CD4-positive, alpha-beta T cell treated with Interferon alpha-2 for 1 hour (primary cell): ENCODE measurements at regions not wholly inside any gene's neighbourhood (a gene's known extent, or its start where the extent isn't known, plus 50 kb on each side); places are given as distances from the start of the nearest gene placed in this dataset.

Experiments used
- DNase-seq, 2 donors: peaks; one replicate each; pipeline ENCODE4 v3.0.0-alpha.2; 2020 to 2022

DNA sequence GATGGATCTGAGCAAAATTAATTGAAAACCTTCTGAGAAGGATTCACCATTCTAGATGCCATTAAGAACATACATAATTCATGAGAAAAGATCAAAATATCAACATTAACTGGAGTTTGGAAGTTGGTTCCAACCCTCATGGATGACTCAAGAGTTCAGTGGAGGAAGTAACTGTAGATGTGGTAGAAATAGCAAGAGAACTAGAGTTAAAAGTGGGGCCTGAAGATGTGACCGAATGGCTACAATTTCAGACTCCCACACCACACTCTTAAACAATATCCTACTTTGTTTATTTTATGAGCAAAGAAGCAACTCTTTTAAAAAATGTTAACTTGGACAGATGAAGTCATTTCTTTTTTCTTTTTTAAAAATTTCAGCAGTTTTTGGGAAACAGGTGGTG lies 354.3 kb downstream of the KLF12 start:
- no peak for DNase-seq

- no peak for DNase-seq
Observed at GRCh38 chr13:73778242-73778864, 355.9 kb downstream of the KLF12 start.

DNA sequence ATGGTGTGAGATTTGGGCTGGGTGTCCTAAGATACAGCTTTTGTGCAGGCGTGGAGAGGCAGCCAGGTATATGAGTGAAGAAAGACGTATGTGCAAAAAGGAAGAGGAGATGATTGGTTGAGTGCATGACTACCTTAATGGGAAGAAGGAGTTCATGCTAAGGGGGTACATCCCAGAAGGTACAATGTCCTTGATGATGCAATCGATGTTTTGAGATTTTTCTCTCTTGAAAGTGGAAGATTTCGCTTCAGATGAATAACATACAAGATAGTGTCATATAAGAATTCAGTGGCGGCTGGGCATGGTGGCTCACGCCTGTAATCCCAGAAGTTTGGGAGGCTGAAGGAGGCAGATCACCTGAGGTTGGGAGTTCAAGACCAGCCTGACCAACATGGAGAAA lies 357.1 kb downstream of the KLF12 start:
- no peak for DNase-seq

GRCh38 chr13:73776151-73776785 lies 357.9 kb downstream of the KLF12 start:
- DNase-seq = no peak

- DNase-seq = no peak
Observed at GRCh38 chr13:73773168-73773549, 361.0 kb downstream of the KLF12 start.

- no peak for DNase-seq
Observed at GRCh38 chr13:73772449-73773167, 361.6 kb downstream of the KLF12 start.

GRCh38 chr13:73767747-73768315 lies 366.4 kb downstream of the KLF12 start:
- DNase-seq = peak; percentile 11 to 58

GRCh38 chr13:73767191-73767741 lies 366.9 kb downstream of the KLF12 start:
- peak in 1 of 2 donors; percentile 45 for DNase-seq

- peak; percentile 84 to 87 for DNase-seq
Observed at GRCh38 chr13:73765651-73766384, 368.4 kb downstream of the KLF12 start.

- DNase-seq = no peak
Observed at GRCh38 chr13:73759434-73759833, 374.8 kb downstream of the KLF12 start.

DNA sequence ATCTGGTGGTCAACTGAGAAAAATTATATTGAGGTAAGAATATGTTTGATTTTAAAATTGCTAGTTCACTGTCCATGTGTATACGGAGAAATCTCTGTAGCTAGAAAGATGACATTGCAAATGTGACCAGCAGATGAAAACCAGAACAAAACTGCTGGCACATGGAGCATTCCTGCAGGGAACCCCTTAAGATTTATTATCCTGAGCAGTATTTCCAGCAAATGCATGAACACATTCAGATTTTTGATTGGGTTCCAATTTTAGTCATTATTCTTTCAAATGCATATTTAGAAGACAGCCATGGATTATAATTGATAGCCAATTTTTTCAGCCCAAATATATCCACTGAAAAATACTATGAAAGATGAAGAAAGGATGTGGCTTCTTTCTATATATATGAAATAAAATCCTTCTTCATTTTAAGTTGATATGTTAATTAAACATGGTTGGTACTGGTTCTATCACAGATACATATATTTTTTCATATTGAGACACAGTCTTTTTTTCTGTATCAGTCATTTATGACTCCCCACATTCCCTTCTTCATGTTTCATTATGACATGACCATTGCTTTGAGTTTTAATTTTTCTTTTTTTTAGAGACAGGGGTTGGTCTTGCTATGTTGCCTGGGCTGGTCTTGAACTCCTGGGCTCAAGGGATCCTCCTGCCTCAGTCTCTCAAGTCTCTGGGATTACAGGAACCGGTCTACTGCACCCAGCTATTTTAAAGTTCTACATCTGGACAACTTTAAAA lies 376.5 kb downstream of the KLF12 start:
- DNase-seq = no peak

GRCh38 chr13:73754727-73755292 lies 379.4 kb downstream of the KLF12 start:
- DNase-seq = peak; percentile 10 to 76

DNA sequence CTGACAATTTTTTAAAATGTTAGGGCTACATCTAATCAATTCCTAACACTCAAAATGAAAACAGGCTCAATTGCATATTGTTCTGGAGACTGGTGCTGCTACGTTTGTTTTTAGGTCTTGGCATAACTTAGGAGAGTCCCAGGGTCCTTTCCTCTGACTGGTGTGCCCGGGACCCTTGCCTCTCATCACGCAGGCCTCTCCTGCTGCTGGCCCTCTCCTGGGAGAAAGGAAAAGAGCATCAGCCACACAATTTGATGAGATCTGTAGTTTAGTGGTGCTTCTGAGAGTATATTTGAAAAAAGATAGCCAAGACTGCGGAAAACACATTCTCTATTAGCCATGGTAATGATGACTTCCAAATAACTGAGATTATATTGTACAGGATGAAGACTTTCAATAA lies 380.0 kb downstream of the KLF12 start:
- no peak for DNase-seq

DNA sequence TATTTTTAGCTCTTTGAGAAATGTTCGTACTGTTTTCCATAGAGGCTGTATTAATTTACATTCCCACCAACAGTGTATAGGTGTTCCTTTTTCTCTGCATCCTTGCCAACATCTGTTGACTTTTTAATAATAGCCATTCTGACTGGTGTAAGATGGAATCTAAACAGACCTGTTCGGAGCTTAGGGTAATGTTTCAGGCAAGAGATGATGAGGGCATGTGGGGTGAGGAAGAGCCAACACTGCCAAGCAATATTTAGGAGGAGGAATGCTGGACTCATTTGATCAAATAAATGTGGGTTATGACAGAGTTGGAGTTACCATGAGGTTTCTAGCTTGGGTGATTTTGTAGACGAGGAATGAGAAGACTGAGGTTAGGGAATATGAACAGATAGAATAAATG lies 382.9 kb downstream of the KLF12 start:
- DNase-seq = no peak

DNA sequence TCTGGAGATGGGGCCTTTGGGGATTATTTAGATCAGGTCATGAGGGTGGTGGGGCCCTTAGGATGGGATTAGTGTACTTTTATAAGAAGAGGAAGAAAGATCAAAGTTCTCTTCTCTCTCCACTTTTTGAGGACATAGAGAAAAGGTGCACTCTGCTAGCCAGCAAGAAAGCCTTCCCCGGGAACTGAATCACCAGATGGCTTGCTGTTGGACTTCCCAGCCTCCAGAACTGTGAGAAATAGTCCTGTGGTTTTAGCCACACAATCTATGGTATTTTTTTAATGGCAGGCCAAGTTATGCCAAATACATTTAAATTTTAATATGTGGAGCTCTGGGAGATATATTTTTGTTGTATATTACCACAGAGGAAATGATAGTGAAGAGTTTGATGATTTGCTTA lies 385.8 kb downstream of the KLF12 start:
- DNase-seq = no peak

DNA sequence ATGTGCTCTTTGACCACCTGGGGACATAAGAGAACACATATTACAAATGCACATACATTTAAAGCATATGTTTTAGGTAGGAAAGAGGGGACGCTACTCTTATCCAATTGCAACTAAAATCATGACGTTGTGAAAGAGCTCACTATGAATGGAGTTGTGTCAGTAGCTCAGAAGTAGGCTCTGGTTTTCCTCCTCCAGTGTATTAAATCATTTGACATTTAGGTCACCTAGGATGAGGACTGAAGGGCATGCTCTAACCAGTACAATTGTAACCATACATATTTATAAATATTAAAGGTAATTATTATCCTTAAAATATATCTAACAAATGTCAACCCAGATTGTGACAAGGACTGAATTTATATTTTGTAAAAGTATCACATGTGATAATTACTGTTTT lies 389.0 kb downstream of the KLF12 start:
- no peak for DNase-seq

GRCh38 chr13:73742982-73743381 lies 391.2 kb downstream of the KLF12 start:
- DNase-seq = no peak

DNA sequence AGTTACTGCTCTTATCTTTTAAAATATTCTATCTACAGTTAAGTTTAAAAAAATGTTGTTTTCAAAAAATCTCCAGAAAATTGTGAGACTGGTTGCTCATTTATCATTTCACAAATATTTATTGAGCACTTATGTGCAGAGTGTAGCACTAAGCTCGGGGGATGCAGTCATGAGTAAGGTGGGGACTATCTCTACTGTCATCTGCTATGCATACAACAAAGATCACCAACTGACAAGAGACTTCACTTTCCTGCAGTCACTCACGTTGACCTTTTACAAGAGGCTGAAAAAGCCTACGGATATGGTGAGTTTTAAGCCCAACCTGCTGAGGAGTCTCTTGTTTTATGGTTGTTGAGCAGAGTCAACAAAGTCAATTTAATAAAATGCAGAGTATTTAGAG lies 392.5 kb downstream of the KLF12 start:
- DNase-seq = no peak

DNA sequence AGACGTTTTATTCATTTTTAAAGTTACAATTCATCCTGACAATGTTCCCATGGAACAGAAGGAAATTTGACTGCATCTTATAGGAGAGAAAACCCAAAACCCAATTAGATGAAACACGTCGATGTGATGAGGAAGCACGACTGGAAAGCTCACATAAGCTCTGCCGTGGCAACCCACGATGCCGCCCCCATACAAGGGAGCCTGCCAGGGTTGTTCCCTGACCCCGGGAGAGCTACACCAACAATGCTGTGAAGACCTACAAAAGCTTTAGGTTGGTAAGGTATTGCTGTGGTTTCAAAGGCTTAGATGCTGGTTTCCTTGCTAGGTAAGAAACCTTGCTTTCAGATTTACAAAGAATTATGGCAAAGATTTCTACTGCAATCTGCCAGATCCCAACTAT lies 393.1 kb downstream of the KLF12 start:
- no peak for DNase-seq

DNA sequence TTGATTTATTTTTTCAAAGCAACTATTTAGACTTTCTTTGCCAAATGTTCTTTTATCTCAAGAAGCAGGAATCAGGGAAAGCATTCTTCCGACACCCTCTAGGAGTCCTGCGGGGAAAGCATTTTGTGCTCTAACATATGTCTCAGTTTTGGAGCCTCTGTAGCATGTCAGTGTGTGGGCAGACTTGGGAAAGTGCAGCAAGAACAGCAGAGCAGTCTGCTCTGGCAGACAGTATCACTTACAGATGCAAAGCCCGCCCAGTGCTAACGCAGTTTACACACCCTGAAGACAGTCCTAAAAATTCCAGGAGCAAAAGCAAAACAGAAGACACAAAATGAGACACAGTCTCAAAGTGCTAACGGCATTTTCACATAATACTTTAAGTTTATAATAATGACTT lies 393.5 kb downstream of the KLF12 start:
- no peak for DNase-seq

DNA sequence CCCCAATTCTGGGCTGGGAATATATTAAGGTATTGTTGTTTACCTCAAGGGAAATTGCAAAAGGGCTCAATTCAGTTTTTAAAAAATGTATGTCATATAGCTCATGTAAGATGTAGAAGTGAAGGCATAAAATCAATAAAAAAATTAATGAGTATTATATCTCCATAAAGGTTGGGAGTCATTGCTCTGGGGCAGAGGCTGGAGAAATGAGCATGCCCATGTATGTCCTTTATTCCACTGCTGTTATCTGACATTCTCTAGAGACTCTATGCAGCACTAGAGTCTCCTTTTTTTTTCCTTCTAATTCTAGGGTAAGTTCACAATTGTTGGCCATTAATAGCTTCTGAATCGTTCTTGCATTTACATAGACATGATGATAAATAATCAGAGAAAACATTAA lies 394.8 kb downstream of the KLF12 start:
- no peak for DNase-seq

- no peak for DNase-seq
Observed at GRCh38 chr13:73738626-73739025, 395.6 kb downstream of the KLF12 start.
